OCI-LY7 (cell line): ENCODE measurements at regions not wholly inside any gene's neighbourhood (a gene's known extent, or its start where the extent isn't known, plus 50 kb on each side); places are given as distances from the start of the nearest gene placed in this dataset.

Experiments used
- BruUV-seq: library from RNA; stranded (reverse); fragments of 400-500 nt; replicated peaks from 2 replicates; lab custom pipeline; 2021; lab: Mats Ljungman, UMichigan
- CTCF ChIA-PET: fragments of 300-600 bp; sonication (Branson Sonifier 250); formaldehyde crosslinking; loops from one replicate; lab custom pipeline; 2022; ENCODE audit warnings: antibody characterized with exemption; ENCODE audit not compliant: unreplicated experiment; lab: Charles Lee
- POLR2A ChIA-PET: fragments of 300-600 bp; sonication (Branson Sonifier 250); formaldehyde crosslinking; loops from one replicate; lab custom pipeline; 2022; ENCODE audit warnings: antibody characterized with exemption; lab: Charles Lee
- DNase-seq: peaks from one replicate; pipeline ENCODE4 v3.0.0-alpha.2; 2015; ENCODE audit warnings: low spot score
- H2AFZ ChIP-seq: fragments of 200-600 bp; sonication (generic), shearing (Covaris generic); 2 replicates; pipeline ENCODE4 v1.6.1; 2014; ENCODE audit warnings: mild to moderate bottlenecking, antibody characterized with exemption, low read length, moderate library complexity
- H3K27ac ChIP-seq: fragments of 200-600 bp; sonication (generic); 2 replicates; pipeline ENCODE4 v1.5.1; 2014; ENCODE audit warnings: mixed run types, low read depth, mild to moderate bottlenecking, moderate library complexity, low read length, inconsistent platforms; ENCODE audit not compliant: poor library complexity, severe bottlenecking
- H3K36me3 ChIP-seq: fragments of 200-600 bp; sonication (generic); 2 replicates; pipeline ENCODE4 v1.6.1; 2014; ENCODE audit warnings: mild to moderate bottlenecking, antibody characterized with exemption, low read length, moderate library complexity, mixed read lengths; ENCODE audit not compliant: insufficient read depth
- H3K4me1 ChIP-seq: fragments of 200-600 bp; sonication (generic); 2 replicates; pipeline ENCODE4 v1.5.1; 2014; ENCODE audit warnings: mild to moderate bottlenecking, low read length; ENCODE audit not compliant: insufficient read depth, poor library complexity, severe bottlenecking
- H3K4me2 ChIP-seq: fragments of 200-600 bp; sonication (generic); 2 replicates; pipeline ENCODE4 v1.6.1; 2014; ENCODE audit warnings: mild to moderate bottlenecking, low read length
- H3K4me3 ChIP-seq: fragments of 200-600 bp; sonication (generic); 2 replicates; pipeline ENCODE4 v1.5.1; 2014; ENCODE audit warnings: mild to moderate bottlenecking, low read depth, low read length; ENCODE audit not compliant: poor library complexity, severe bottlenecking
- H3K79me2 ChIP-seq: fragments of 200-600 bp; sonication (generic); 2 replicates; pipeline ENCODE4 v1.6.1; 2016; ENCODE audit warnings: low read depth, mild to moderate bottlenecking, low read length, moderate library complexity, mixed read lengths; ENCODE audit not compliant: insufficient read depth
- H3K9me2 ChIP-seq: fragments of 200-600 bp; sonication (generic); 2 replicates; pipeline ENCODE4 v1.6.1; 2016; ENCODE audit warnings: mild to moderate bottlenecking, low read length, mixed read lengths; ENCODE audit not compliant: insufficient read depth
- H3K9me3 ChIP-seq: fragments of 200-600 bp; sonication (generic); 2 replicates; pipeline ENCODE4 v1.6.1; 2014; ENCODE audit warnings: mild to moderate bottlenecking, mixed run types, low read length, mixed read lengths
- H4K20me1 ChIP-seq: fragments of 200-600 bp; sonication (generic); 2 replicates; pipeline ENCODE4 v1.6.1; 2014; ENCODE audit warnings: mild to moderate bottlenecking, antibody characterized with exemption, low read length, moderate library complexity, mixed read lengths; ENCODE audit not compliant: insufficient read depth
- EZH2phosphoT487 ChIP-seq: fragments of 200-600 bp; sonication (generic); IDR thresholded peaks from 2 replicates; pipeline ENCODE4 v1.6.1; 2018; ENCODE audit warnings: low read depth, borderline replicate concordance, mild to moderate bottlenecking, mixed run types, antibody characterized with exemption, low read length, moderate library complexity, mixed read lengths
- intact Hi-C: fragments of 100-400 bp; cut with micrococcal nuclease; formaldehyde crosslinking; loops from one replicate; pipeline ENCODE4 v1.10.0; 2022; ENCODE audit not compliant: unreplicated experiment
- TF ChIP-seq, protein P1 (sequence below): fragments of 200-600 bp; sonication (generic); conservative IDR thresholded peaks from 2 replicates; pipeline ENCODE4 v1.5.1; 2014; ENCODE audit warnings: mild to moderate bottlenecking, antibody characterized with exemption, low read length, moderate library complexity, mixed read lengths

DNA sequence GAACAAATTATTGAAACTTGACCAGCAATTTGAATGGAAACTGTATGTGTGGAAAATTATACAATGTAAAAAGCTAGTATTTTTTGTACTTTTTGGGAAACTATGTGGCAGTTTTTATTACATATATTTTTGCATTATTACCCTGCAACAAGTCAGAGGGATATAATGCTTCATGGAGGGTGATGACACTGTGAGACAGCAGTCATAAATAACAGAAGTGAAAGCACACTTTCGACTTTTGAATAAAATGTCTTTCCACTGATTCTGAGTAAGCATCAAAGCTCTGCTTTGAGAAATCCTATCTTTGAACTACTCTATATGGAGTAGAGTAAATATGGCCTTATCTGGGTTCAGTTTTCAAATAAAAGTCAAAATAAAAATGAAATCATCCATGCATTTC, 122.6 kb upstream of the PABPC4L start:
- Histone ChIP-seq H3K79me2 (no peaks in the 10 kb centered on the region), H4K20me1 (no peaks in the 10 kb centered on the region), H2AFZ (no peak overlapping the region), H3K4me1 (no peaks in the 10 kb centered on the region), H3K9me2 (no peaks in the 10 kb centered on the region), H3K36me3 (no peaks in the 10 kb centered on the region), H3K9me3 (no peaks in the 10 kb centered on the region), H3K4me2 (no peak overlapping the region), H3K4me3 (no peak overlapping the region), H3K27ac (no peak overlapping the region)
- no peak for TF ChIP-seq EZH2phosphoT487
- TF ChIP-seq, protein P1, sequence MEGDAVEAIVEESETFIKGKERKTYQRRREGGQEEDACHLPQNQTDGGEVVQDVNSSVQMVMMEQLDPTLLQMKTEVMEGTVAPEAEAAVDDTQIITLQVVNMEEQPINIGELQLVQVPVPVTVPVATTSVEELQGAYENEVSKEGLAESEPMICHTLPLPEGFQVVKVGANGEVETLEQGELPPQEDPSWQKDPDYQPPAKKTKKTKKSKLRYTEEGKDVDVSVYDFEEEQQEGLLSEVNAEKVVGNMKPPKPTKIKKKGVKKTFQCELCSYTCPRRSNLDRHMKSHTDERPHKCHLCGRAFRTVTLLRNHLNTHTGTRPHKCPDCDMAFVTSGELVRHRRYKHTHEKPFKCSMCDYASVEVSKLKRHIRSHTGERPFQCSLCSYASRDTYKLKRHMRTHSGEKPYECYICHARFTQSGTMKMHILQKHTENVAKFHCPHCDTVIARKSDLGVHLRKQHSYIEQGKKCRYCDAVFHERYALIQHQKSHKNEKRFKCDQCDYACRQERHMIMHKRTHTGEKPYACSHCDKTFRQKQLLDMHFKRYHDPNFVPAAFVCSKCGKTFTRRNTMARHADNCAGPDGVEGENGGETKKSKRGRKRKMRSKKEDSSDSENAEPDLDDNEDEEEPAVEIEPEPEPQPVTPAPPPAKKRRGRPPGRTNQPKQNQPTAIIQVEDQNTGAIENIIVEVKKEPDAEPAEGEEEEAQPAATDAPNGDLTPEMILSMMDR = no peak
- intact Hi-C loops = no loop called here
- DNase-seq = no peak
- CTCF ChIA-PET = no interaction called here
- POLR2A ChIA-PET = interaction anchor here (0.8 to 0.9 kb wide), 2 partner anchors 9 to 13 kb away, joined by 3 read pairs; no protein-coding TSS in a partner anchor
- no TSS peak for BruUV-seq

DNA sequence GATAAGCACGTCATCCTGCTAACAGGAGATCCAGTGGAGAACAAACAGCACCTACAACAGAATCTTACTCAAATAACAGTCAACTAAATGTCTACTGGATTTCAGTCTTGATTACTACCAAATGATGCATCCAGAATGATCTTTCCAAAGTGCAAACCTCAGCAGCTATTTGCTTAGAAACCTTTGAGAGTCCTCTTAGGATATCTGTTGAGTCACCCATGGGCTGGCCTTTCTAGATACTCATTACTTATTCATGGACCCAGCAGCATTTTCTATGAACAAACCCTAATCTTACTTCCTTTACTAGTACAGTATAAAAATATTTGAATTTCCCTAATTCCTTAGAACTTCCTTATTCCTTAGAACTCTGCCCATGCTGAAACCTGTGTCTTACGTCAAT, 118.5 kb upstream of the PABPC4L start:
- TF ChIP-seq, protein P1 = no peak
- TF ChIP-seq EZH2phosphoT487 = no peak
- Histone ChIP-seq H4K20me1 (no peaks in the 10 kb centered on the region), H3K9me2 (no peaks in the 10 kb centered on the region), H3K4me1 (no peaks in the 10 kb centered on the region), H3K9me3 (no peaks in the 10 kb centered on the region), H3K36me3 (no peaks in the 10 kb centered on the region), H3K79me2 (no peaks in the 10 kb centered on the region), H2AFZ (no peak overlapping the region), H3K27ac (no peak overlapping the region), H3K4me2 (no peak overlapping the region), H3K4me3 (no peak overlapping the region)
- intact Hi-C loops = no loop called here
- no TSS peak for BruUV-seq
- DNase-seq = no peak
- ChIA-PET CTCF (no interaction called here), POLR2A (no interaction called here)

DNA sequence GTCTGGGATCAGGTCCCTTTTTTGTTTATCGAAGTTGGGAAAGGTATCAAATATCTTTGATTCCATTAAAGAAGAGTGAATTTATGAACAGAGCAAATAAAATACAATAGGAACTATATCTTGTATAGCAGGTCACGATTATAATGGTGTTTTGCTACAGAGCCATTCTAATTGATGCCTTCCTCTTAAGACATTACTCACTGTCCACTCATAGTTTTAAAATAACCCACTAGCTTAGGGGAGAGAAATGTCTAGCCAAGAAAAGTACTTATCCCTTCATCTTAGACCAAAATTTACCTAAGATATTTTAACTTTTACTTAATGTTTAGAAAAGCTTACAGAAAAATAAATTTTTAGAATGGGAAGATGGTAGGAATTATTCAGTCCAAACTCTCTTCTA, 112.0 kb upstream of the PABPC4L start:
- H3K4me1 ChIP-seq = no peaks in the 10 kb centered on the region
- intact Hi-C loops = no loop called here
- H3K79me2 ChIP-seq = no peaks in the 10 kb centered on the region
- no peak overlapping the region for H3K4me2 ChIP-seq
- POLR2A ChIA-PET = no interaction called here
- H3K36me3 ChIP-seq = no peaks in the 10 kb centered on the region
- H4K20me1 ChIP-seq = no peaks in the 10 kb centered on the region
- no TSS peak for BruUV-seq
- H2AFZ ChIP-seq = no peak overlapping the region
- no peak for DNase-seq
- no peaks in the 10 kb centered on the region for H3K9me3 ChIP-seq
- no peaks in the 10 kb centered on the region for H3K9me2 ChIP-seq
- CTCF ChIA-PET = no interaction called here
- H3K27ac ChIP-seq = no peak overlapping the region
- no peak overlapping the region for H3K4me3 ChIP-seq
- no peak for TF ChIP-seq EZH2phosphoT487
- TF ChIP-seq, protein P1 = no peak
